ENCODE measurements at regions not wholly inside any gene's neighbourhood (a gene's known extent, or its start where the extent isn't known, plus 50 kb on each side); places are given as distances from the start of the nearest gene placed in this dataset.

DNA sequence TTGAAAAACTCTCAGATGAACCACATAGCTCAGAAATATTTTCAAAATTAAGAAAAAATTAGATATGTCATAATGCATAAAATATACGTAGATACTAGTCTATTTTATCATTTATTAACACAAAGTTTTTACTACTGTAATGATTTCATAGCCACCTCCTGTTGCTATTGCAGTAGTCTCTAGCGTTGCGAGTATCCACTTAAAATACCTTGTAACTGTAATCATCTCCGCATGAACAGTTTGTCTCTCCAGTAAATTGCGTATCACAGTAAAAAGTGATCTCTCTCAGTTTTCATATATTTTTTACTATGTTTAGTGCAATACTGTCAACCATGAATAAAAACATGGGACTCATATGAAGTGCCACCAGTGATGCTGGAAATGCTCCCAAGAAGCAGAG lies 417.9 kb upstream of the ZNF462 start:
- TF ChIP-seq EZH2 (IDR thresholded peaks at IDR 0.05; ENCODE audit: insufficient read depth, poor library complexity, severe bottlenecking) (no peak), EZH2phosphoT487 (IDR thresholded peaks at IDR 0.05; ENCODE audit: insufficient read depth, low read depth) (no peak)
